ENCODE measurements at regions not wholly inside any gene's neighbourhood (a gene's known extent, or its start where the extent isn't known, plus 50 kb on each side); places are given as distances from the start of the nearest gene placed in this dataset.
"Not testable (repeated sequence)": the region's sequence is repeated elsewhere in the genome, so short reads cannot be mapped to it uniquely, and the experiment has no call there.

DNA sequence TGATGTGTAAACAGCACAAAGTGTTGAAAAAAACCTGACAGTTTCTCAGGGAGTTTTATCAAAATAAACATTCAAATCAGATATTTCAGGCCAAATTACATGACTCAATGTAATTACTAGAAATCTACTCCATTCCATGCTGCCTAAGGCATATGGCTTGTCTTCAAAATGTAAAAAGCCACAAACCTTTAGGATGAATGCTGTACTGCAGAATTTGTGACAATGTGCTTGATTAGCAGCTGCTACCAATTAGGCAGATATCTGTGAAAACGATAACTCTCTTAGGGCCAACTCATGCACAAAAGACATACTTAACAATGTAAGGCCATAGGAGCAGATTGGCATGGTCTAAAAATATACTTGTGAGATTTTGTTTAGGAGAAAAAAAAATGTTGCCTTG lies 267.0 kb downstream of the DACT1 start:
- Mint-ChIP-seq H3K9me3 (peaks cover 2% of the 10 kb centered on the region in 2 donors), H3K36me3 (ENCODE audit: insufficient read depth in 2 of 2) (no peaks in the 10 kb centered on the region), H3K27me3 (ENCODE audit: low read depth) (no peaks in the 10 kb centered on the region), H3K4me3 (no peak overlapping the region), H3K27ac (no peak overlapping the region), H3K4me1 (ENCODE audit: low read depth) (no peaks in the 10 kb centered on the region)
- ATAC-seq (replicated peaks in 1 of 2), result no peak
- no peak for DNase-seq

- H3K27ac Mint-ChIP-seq, result no peak overlapping the region
- no peak for DNase-seq
- no peaks in the 10 kb centered on the region for H3K27me3 Mint-ChIP-seq (ENCODE audit: low read depth)
- no peaks in the 10 kb centered on the region for H3K4me1 Mint-ChIP-seq (ENCODE audit: low read depth)
- H3K36me3 Mint-ChIP-seq (ENCODE audit: insufficient read depth in 2 of 2), result no peaks in the 10 kb centered on the region
- peaks cover 0 to 2% of the 10 kb centered on the region in 2 donors for H3K9me3 Mint-ChIP-seq
- ATAC-seq (replicated peaks in 1 of 2), result no peak
- H3K4me3 Mint-ChIP-seq, result no peak overlapping the region
These were observed 270.0 kb downstream of the DACT1 start for GRCh38 chr14:58907803-58908202.

- no peak overlapping the region for H3K4me3 Mint-ChIP-seq
- H3K4me1 Mint-ChIP-seq (ENCODE audit: low read depth), result no peaks in the 10 kb centered on the region
- no peaks in the 10 kb centered on the region for H3K27me3 Mint-ChIP-seq (ENCODE audit: low read depth)
- no peak for DNase-seq
- H3K27ac Mint-ChIP-seq, result no peak overlapping the region
- H3K9me3 Mint-ChIP-seq, result no peaks in the 10 kb centered on the region
- ATAC-seq (replicated peaks in 1 of 2), result no peak
- no peaks in the 10 kb centered on the region for H3K36me3 Mint-ChIP-seq (ENCODE audit: insufficient read depth in 2 of 2)
These were observed 274.5 kb downstream of the DACT1 start for GRCh38 chr14:58912287-58912686.

- no peaks in the 10 kb centered on the region for H3K36me3 Mint-ChIP-seq (ENCODE audit: insufficient read depth in 2 of 2)
- DNase-seq, result no peak
- no peak for ATAC-seq (replicated peaks in 1 of 2)
- H3K27me3 Mint-ChIP-seq (ENCODE audit: low read depth), result no peaks in the 10 kb centered on the region
- no peaks in the 10 kb centered on the region for H3K4me1 Mint-ChIP-seq (ENCODE audit: low read depth)
- no peak overlapping the region for H3K4me3 Mint-ChIP-seq
- no peaks in the 10 kb centered on the region for H3K9me3 Mint-ChIP-seq
- H3K27ac Mint-ChIP-seq, result no peak overlapping the region
These were observed 275.2 kb downstream of the DACT1 start for GRCh38 chr14:58912799-58913432.

DNA sequence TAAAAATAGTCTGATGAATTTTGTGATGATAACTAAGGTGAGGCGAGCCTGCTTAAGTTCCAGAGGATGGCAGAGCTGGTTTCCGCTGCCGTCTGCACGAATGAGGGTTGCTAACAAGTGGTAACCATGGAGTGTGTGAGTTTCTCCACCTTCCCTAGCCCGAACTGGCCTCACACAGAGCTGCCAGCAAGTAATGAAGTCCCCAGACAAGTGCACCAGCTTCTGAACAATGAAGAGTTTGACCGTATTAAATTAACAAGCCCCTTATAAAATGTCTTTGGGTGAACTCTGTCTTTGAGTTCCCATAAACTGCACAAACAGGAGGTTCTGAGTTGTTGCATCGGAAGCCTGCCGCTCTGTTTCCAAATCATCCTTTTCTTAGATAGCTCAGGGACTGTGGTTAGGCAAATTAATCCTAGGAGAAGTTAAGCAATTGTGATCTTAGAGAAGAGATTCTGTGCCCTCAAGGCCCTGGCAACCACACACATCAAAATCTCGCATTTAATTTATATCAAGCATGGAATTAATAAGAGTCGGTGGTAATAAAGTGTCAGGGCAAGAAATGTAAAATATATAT lies 274.1 kb upstream of the DAAM1 start:
- ATAC-seq (replicated peaks in 1 of 2) (no peak), DNase-seq (no peak)
- H3K4me3 Mint-ChIP-seq, result no peak overlapping the region
- no peaks in the 10 kb centered on the region for H3K9me3 Mint-ChIP-seq
- H3K27ac Mint-ChIP-seq, result no peak overlapping the region
- H3K4me1 Mint-ChIP-seq (ENCODE audit: low read depth), result no peaks in the 10 kb centered on the region
- no peaks in the 10 kb centered on the region for H3K27me3 Mint-ChIP-seq (ENCODE audit: low read depth)
- H3K36me3 Mint-ChIP-seq (ENCODE audit: insufficient read depth in 2 of 2), result no peaks in the 10 kb centered on the region

DNA sequence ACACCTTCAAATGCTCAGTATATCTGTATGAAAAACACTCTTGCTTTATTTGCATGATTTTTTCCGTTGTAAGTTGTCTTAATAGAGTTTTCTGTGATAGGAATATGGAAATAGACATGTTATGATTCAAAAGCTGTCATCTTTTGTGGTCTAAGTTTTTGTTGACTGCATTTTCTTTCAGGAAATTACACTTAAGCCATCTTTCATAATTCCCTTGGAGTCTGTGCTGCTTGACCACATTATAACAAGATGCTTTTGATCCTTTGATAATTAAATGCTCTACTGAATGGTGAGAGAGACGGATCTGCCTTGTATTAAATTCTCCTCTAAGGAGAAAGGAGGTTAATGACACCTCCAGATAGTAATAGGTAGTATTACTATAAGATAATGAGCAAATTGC lies 272.8 kb upstream of the DAAM1 start:
- no peak for ATAC-seq (replicated peaks in 1 of 2)
- Mint-ChIP-seq H3K4me1 (ENCODE audit: low read depth) (no peaks in the 10 kb centered on the region), H3K27me3 (ENCODE audit: low read depth) (peaks cover 5% of the 10 kb centered on the region), H3K27ac (no peak overlapping the region), H3K4me3 (no peak overlapping the region), H3K9me3 (no peaks in the 10 kb centered on the region), H3K36me3 (ENCODE audit: insufficient read depth in 2 of 2) (no peaks in the 10 kb centered on the region)
- no peak for DNase-seq

GRCh38 chr14:58918066-58918738 lies 270.3 kb upstream of the DAAM1 start:
- H3K9me3 Mint-ChIP-seq, result no peaks in the 10 kb centered on the region
- no peak for DNase-seq
- H3K27ac Mint-ChIP-seq, result no peak overlapping the region
- no peaks in the 10 kb centered on the region for H3K36me3 Mint-ChIP-seq (ENCODE audit: insufficient read depth in 2 of 2)
- no peak overlapping the region for H3K4me3 Mint-ChIP-seq
- no peak for ATAC-seq (replicated peaks in 1 of 2)
- H3K4me1 Mint-ChIP-seq (ENCODE audit: low read depth), result peaks cover 8% of the 10 kb centered on the region
- peaks cover 17% of the 10 kb centered on the region for H3K27me3 Mint-ChIP-seq (ENCODE audit: low read depth)

DNA sequence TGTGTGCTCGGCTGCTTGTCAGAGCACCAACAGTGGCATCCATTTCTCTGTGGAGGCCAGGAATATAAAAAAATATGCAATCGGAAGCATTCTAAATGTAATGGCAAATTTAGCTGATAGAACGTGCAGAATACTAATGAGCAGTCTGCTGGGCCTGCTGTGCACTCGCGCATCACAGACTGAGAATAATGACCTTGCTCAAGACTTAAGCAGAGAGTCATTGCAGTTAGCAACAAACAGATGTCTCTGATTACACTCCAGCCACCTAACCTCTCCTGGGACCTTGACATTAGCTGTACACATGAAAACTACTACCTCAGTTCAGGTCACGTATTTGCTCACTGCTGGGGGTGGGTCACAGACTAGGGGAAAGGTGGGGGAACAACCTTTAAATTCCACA lies 269.2 kb upstream of the DAAM1 start:
- ATAC-seq (replicated peaks in 1 of 2) (no peak), DNase-seq (no peak)
- H3K9me3 Mint-ChIP-seq, result no peaks in the 10 kb centered on the region
- no peak overlapping the region for H3K4me3 Mint-ChIP-seq
- H3K36me3 Mint-ChIP-seq (ENCODE audit: insufficient read depth in 2 of 2), result no peaks in the 10 kb centered on the region
- peaks cover 17% of the 10 kb centered on the region for H3K27me3 Mint-ChIP-seq (ENCODE audit: low read depth)
- H3K4me1 Mint-ChIP-seq (ENCODE audit: low read depth), result peaks cover 8% of the 10 kb centered on the region
- H3K27ac Mint-ChIP-seq, result no peak overlapping the region

GRCh38 chr14:58920230-58920629 lies 268.2 kb upstream of the DAAM1 start:
- Mint-ChIP-seq H3K9me3 (no peaks in the 10 kb centered on the region), H3K4me3 (no peak overlapping the region), H3K27me3 (ENCODE audit: low read depth) (peaks cover 17% of the 10 kb centered on the region), H3K27ac (no peak overlapping the region), H3K36me3 (ENCODE audit: insufficient read depth in 2 of 2) (no peaks in the 10 kb centered on the region), H3K4me1 (ENCODE audit: low read depth) (peaks cover 8% of the 10 kb centered on the region)
- ATAC-seq (replicated peaks in 1 of 2) (no peak), DNase-seq (no peak)

GRCh38 chr14:58922201-58922940 lies 266.1 kb upstream of the DAAM1 start:
- not testable (repeated sequence) for H3K36me3 Mint-ChIP-seq (ENCODE audit: insufficient read depth in 2 of 2); H3K4me1 Mint-ChIP-seq (ENCODE audit: low read depth); ATAC-seq (replicated peaks in 1 of 2); H3K9me3 Mint-ChIP-seq; H3K4me3 Mint-ChIP-seq; DNase-seq; H3K27ac Mint-ChIP-seq
- peaks cover 17% of the 10 kb centered on the region for H3K27me3 Mint-ChIP-seq (ENCODE audit: low read depth)

- DNase-seq (no peak), ATAC-seq (replicated peaks in 1 of 2) (no peak)
- peaks cover 8% of the 10 kb centered on the region for H3K4me1 Mint-ChIP-seq (ENCODE audit: low read depth)
- H3K27me3 Mint-ChIP-seq (ENCODE audit: low read depth), result peaks cover 17% of the 10 kb centered on the region
- peaks cover 1 to 2% of the 10 kb centered on the region in 2 donors for H3K9me3 Mint-ChIP-seq
- no peak overlapping the region for H3K4me3 Mint-ChIP-seq
- no peak overlapping the region for H3K27ac Mint-ChIP-seq
- H3K36me3 Mint-ChIP-seq (ENCODE audit: insufficient read depth in 2 of 2), result no peaks in the 10 kb centered on the region
These were observed 264.6 kb upstream of the DAAM1 start for GRCh38 chr14:58923751-58924405.

DNA sequence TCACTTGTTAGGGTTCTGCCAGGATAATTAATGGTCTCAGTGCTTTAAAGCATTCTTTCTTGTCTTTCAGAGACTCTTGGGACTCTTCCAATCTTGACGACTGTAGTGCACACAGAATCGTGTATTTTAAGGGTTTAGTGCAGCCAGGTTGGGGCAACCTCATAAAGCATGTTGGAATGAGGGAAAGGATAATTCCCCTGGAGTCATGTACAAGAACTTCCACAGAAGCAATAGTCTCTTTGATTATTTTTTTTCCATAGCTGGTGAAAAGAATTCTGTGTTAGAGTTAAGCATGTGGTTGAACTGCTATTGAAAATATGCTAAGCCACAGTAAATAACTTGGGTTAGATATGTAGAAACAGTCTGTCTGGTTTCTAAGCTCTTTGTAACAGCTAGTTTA lies 246.8 kb upstream of the DAAM1 start:
- peaks cover 2 to 3% of the 10 kb centered on the region in 2 donors for H3K36me3 Mint-ChIP-seq (ENCODE audit: insufficient read depth in 2 of 2)
- no peaks in the 10 kb centered on the region for H3K4me1 Mint-ChIP-seq (ENCODE audit: low read depth)
- DNase-seq (no peak), ATAC-seq (replicated peaks in 1 of 2) (no peak)
- peaks cover 2 to 3% of the 10 kb centered on the region in 2 donors for H3K9me3 Mint-ChIP-seq
- H3K27ac Mint-ChIP-seq, result no peak overlapping the region
- H3K27me3 Mint-ChIP-seq (ENCODE audit: low read depth), result no peaks in the 10 kb centered on the region
- no peak overlapping the region for H3K4me3 Mint-ChIP-seq

GRCh38 chr14:58942516-58942915 lies 246.0 kb upstream of the DAAM1 start:
- Mint-ChIP-seq H3K9me3 (peaks cover 0 to 2% of the 10 kb centered on the region in 2 donors), H3K36me3 (ENCODE audit: insufficient read depth in 2 of 2) (no peaks in the 10 kb centered on the region), H3K4me3 (no peak overlapping the region), H3K4me1 (ENCODE audit: low read depth) (no peaks in the 10 kb centered on the region), H3K27me3 (ENCODE audit: low read depth) (no peaks in the 10 kb centered on the region), H3K27ac (no peak overlapping the region)
- DNase-seq (no peak), ATAC-seq (replicated peaks in 1 of 2) (no peak)

Data from activated T-cell treated with anti-CD3 and anti-CD28 coated beads, Interleukin-2, amount 50 U/mL, for 72 hours (primary cell).